ENCODE measurements at regions not wholly inside any gene's neighbourhood (a gene's known extent, or its start where the extent isn't known, plus 50 kb on each side); places are given as distances from the start of the nearest gene placed in this dataset.

DNA sequence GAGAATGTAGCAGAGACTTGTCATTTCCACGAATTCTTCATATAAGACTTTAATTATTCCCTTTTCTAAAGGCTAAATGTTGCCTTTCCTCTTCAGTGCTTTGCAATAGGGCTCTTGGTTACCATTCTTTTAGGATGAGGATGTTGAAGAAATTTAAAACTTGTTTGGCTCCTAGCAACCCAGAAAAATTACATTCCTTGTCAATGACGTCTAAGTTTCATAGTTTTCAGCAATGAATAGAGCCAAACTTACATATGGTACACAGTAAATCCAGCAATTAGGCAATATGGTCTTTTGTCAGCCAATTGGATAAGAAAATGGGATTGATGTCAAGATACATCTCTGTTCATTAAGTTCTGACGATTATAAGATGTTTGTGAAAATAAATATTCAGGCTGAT lies 1639.6 kb upstream of the PCDH10 start:
- TF ChIP-seq, protein P1, sequence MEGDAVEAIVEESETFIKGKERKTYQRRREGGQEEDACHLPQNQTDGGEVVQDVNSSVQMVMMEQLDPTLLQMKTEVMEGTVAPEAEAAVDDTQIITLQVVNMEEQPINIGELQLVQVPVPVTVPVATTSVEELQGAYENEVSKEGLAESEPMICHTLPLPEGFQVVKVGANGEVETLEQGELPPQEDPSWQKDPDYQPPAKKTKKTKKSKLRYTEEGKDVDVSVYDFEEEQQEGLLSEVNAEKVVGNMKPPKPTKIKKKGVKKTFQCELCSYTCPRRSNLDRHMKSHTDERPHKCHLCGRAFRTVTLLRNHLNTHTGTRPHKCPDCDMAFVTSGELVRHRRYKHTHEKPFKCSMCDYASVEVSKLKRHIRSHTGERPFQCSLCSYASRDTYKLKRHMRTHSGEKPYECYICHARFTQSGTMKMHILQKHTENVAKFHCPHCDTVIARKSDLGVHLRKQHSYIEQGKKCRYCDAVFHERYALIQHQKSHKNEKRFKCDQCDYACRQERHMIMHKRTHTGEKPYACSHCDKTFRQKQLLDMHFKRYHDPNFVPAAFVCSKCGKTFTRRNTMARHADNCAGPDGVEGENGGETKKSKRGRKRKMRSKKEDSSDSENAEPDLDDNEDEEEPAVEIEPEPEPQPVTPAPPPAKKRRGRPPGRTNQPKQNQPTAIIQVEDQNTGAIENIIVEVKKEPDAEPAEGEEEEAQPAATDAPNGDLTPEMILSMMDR (IDR thresholded peaks at IDR 0.05) = no peak
- TF ChIP-seq ZFX (IDR thresholded peaks at IDR 0.05; ENCODE audit: borderline replicate concordance) = no peak
